H9 (cell line): ENCODE measurements at regions not wholly inside any gene's neighbourhood (a gene's known extent, or its start where the extent isn't known, plus 50 kb on each side); places are given as distances from the start of the nearest gene placed in this dataset.

Experiments used
- DNase-seq: peaks from one replicate; pipeline ENCODE4 v3.0.0-alpha.2; 2017
- H2AFZ ChIP-seq: one replicate; pipeline ENCODE4 v1.6.1; 2013; ENCODE audit warnings: mild to moderate bottlenecking, low read length, control low read depth, moderate library complexity
- H2AK5ac ChIP-seq: 2 replicates; pipeline ENCODE4 v1.6.1; 2013; ENCODE audit warnings: low read length, control low read depth, mixed read lengths; ENCODE audit not compliant: insufficient read length
- H2BK120ac ChIP-seq: one replicate; pipeline ENCODE4 v1.6.1; 2013; ENCODE audit warnings: low read depth, mild to moderate bottlenecking, low read length, control low read depth, inconsistent platforms; ENCODE audit not compliant: poor library complexity, severe bottlenecking
- H2BK12ac ChIP-seq: 2 replicates; pipeline ENCODE4 v1.6.1; 2013; ENCODE audit warnings: low read length, control low read depth, mixed read lengths, low read depth; ENCODE audit not compliant: insufficient read length
- H2BK15ac ChIP-seq: 2 replicates; pipeline ENCODE4 v1.6.1; 2013; ENCODE audit warnings: low read depth, low read length, control low read depth
- H2BK20ac ChIP-seq: one replicate; pipeline ENCODE4 v1.6.1; 2013; ENCODE audit warnings: low read depth, mild to moderate bottlenecking, low read length, control low read depth, inconsistent platforms; ENCODE audit not compliant: poor library complexity, severe bottlenecking
- H2BK5ac ChIP-seq: 2 replicates; pipeline ENCODE4 v1.6.1; 2013; ENCODE audit warnings: low read length, control low read depth, mixed read lengths; ENCODE audit not compliant: insufficient read length
- H3K14ac ChIP-seq: 2 replicates; pipeline ENCODE4 v1.6.1; 2013; ENCODE audit warnings: low read length, control low read depth; ENCODE audit not compliant: insufficient read depth
- H3K18ac ChIP-seq: 2 replicates; pipeline ENCODE4 v1.6.1; 2013; ENCODE audit warnings: low read depth, mild to moderate bottlenecking, mixed read lengths, low read length, control low read depth; ENCODE audit not compliant: insufficient read length
- H3K23ac ChIP-seq: 2 replicates; pipeline ENCODE4 v1.6.1; 2013; ENCODE audit warnings: low read length, control low read depth, mixed read lengths, low read depth; ENCODE audit not compliant: insufficient read length
- H3K23me2 ChIP-seq: 2 replicates; pipeline ENCODE4 v1.6.1; 2013; ENCODE audit warnings: low read depth, mild to moderate bottlenecking, mixed read lengths, low read length, control low read depth; ENCODE audit not compliant: insufficient read length, poor library complexity, severe bottlenecking
- H3K27ac ChIP-seq: 2 replicates; pipeline ENCODE4 v1.5.1; 2013; ENCODE audit warnings: low read length, control low read depth, mixed read lengths, low read depth; ENCODE audit not compliant: insufficient read length
- H3K27me3 ChIP-seq: 2 replicates; pipeline ENCODE4 v1.6.1; 2013; ENCODE audit warnings: low read length, control low read depth, inconsistent platforms; ENCODE audit not compliant: insufficient read depth
- H3K4ac ChIP-seq: 2 replicates; pipeline ENCODE4 v1.6.1; 2013; ENCODE audit warnings: low read depth, mild to moderate bottlenecking, control low read depth, inconsistent platforms, low read length, moderate library complexity
- H3K4me1 ChIP-seq: 2 replicates; pipeline ENCODE4 v1.6.1; 2013; ENCODE audit warnings: low read length, control low read depth, inconsistent platforms; ENCODE audit not compliant: insufficient read depth
- H3K4me2 ChIP-seq: 2 replicates; pipeline ENCODE4 v1.6.1; 2013; ENCODE audit warnings: low read length, control low read depth, mixed read lengths; ENCODE audit not compliant: insufficient read length, insufficient read depth
- H3K56ac ChIP-seq: 2 replicates; pipeline ENCODE4 v1.6.1; 2013; ENCODE audit warnings: low read depth, mild to moderate bottlenecking, mixed read lengths, low read length, control low read depth; ENCODE audit not compliant: insufficient read length
- H3K79me1 ChIP-seq: 2 replicates; pipeline ENCODE4 v1.6.1; 2013; ENCODE audit warnings: low read depth, mild to moderate bottlenecking, moderate library complexity, low read length, control low read depth, inconsistent platforms; ENCODE audit not compliant: insufficient read depth, poor library complexity, severe bottlenecking
- H3K79me2 ChIP-seq: 2 replicates; pipeline ENCODE4 v1.6.1; 2013; ENCODE audit warnings: low read length, control low read depth, inconsistent platforms; ENCODE audit not compliant: insufficient read depth
- H3K9ac ChIP-seq: 2 replicates; pipeline ENCODE4 v1.6.1; 2013; ENCODE audit warnings: low read length, control low read depth, mixed read lengths; ENCODE audit not compliant: insufficient read length; ENCODE audit errors: extremely low read depth
- H3K9me3 ChIP-seq: one replicate; pipeline ENCODE4 v1.6.1; 2013; ENCODE audit warnings: low read depth, low read length, inconsistent platforms; ENCODE audit not compliant: control insufficient read depth
- H3T11ph ChIP-seq: one replicate; pipeline ENCODE4 v1.6.1; 2013; ENCODE audit warnings: mild to moderate bottlenecking, low read length, control low read depth, inconsistent platforms
- H4K20me1 ChIP-seq: one replicate; pipeline ENCODE4 v1.6.1; 2013; ENCODE audit not compliant: control insufficient read depth, insufficient read length, insufficient read depth
- H4K5ac ChIP-seq: 2 replicates; pipeline ENCODE4 v1.6.1; 2013; ENCODE audit warnings: low read depth, mild to moderate bottlenecking, mixed read lengths, low read length, control low read depth; ENCODE audit not compliant: insufficient read length
- H4K8ac ChIP-seq: replicated peaks from 2 replicates; pipeline ENCODE4 v1.6.1; 2013; ENCODE audit warnings: low read length, control low read depth, mixed read lengths, low read depth; ENCODE audit not compliant: insufficient read length
- H4K91ac ChIP-seq: 2 replicates; pipeline ENCODE4 v1.6.1; 2013; ENCODE audit warnings: low read depth, mild to moderate bottlenecking, moderate library complexity, mixed read lengths, low read length, control low read depth; ENCODE audit not compliant: insufficient read length
- H3K27ac Mint-ChIP-seq, 3 experiments: 2 replicates in 2 of 3; 3 replicates in 1 of 3; pipeline ENCODE4 v1.8.0; 2020 to 2021; ENCODE audit warnings: mixed read lengths in 3 of 3, mild to moderate bottlenecking in 1 of 3, moderate library complexity in 1 of 3
- H3K27me3 Mint-ChIP-seq: 2 replicates; pipeline ENCODE4 v1.8.0; 2021; ENCODE audit warnings: low read depth, mild to moderate bottlenecking, moderate library complexity, mixed read lengths
- H3K36me3 Mint-ChIP-seq, 3 experiments: 2 replicates in 2 of 3; 3 replicates in 1 of 3; pipeline ENCODE4 v1.8.0; 2020 to 2021; ENCODE audit warnings: low read depth in 3 of 3, mixed read lengths in 3 of 3; ENCODE audit not compliant: insufficient read depth in 1 of 3
- H3K4me1 Mint-ChIP-seq, 2 experiments: 2 replicates each; pipeline ENCODE4 v1.8.0; 2020; ENCODE audit warnings: mixed read lengths in 2 of 2
- H3K4me3 Mint-ChIP-seq, 2 experiments: 2 replicates in 1 of 2; 3 replicates in 1 of 2; pipeline ENCODE4 v1.8.0; 2020 to 2021; ENCODE audit warnings: mild to moderate bottlenecking in 2 of 2, mixed read lengths in 2 of 2, moderate library complexity in 1 of 2
- H3K9me3 Mint-ChIP-seq, 2 experiments: 2 replicates in 1 of 2; 3 replicates in 1 of 2; pipeline ENCODE4 v1.8.0; 2020; ENCODE audit warnings: mild to moderate bottlenecking in 2 of 2, mixed read lengths in 2 of 2, moderate library complexity in 1 of 2
- WGBS: extraction: QIAGEN DNeasy Blood & Tissue Kit; methylation state at CpG from one replicate; pipeline ENCODE4 v1.1.7; 2013; ENCODE audit warnings: missing lambda C conversion rate, low lambda C conversion rate, mixed read lengths; ENCODE audit not compliant: insufficient read length; ENCODE audit errors: extremely low coverage; 5-methylcytosine and 5-hydroxymethylcytosine counted together
- TF ChIP-seq, protein P1 (sequence below): fragments of 200-600 bp; sonication (generic); conservative IDR thresholded peaks from 3 replicates; pipeline ENCODE4 v1.8.0; 2021; ENCODE audit warnings: antibody characterized with exemption, mild to moderate bottlenecking

DNA sequence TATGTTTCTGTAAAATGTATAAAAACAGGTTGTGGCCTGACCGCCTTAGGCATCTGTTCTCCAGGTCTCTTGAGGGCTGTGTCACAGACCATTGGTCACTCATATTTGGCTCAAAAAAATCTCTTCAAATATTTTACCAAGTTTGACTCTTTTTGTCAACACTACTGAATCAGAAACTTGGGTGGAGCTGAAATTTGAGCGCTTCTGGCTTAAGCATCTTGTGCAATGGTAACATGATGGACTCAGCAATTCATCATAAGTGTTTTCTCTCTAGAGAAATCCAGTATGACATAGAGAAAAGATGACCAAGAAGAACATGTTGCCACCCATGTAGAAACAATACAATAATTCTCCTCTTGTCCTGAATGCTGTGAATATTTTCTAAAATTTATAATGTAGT is 387.9 kb downstream of the MAT2B start:
- no peak overlapping the region for H3K23ac ChIP-seq
- Mint-ChIP-seq H3K4me1 (peaks cover 40 to 42% of the 10 kb centered on the region in 2 experiments), H3K9me3 (peaks cover 2 to 5% of the 10 kb centered on the region in 2 experiments; a peak in 4 of 5 replicates), H3K27ac (peak overlapping the region in 1 of 3 experiments; percentile 98; a peak in 1 of 7 replicates), H3K27me3 (no peaks in the 10 kb centered on the region), H3K36me3 (peaks cover 0 to 6% (median 2%) of the 10 kb centered on the region in 3 experiments; a peak in 4 of 7 replicates), H3K4me3 (no peak overlapping the region)
- H2BK12ac ChIP-seq = no peak overlapping the region
- H3K79me1 ChIP-seq = no peaks in the 10 kb centered on the region
- no peaks in the 10 kb centered on the region for H3K9me3 ChIP-seq
- no peak overlapping the region for H3K56ac ChIP-seq
- no peak overlapping the region for H2AFZ ChIP-seq
- H3K4ac ChIP-seq = no peak overlapping the region
- WGBS = no CpG with 5 or more reads among the region's 2 CpGs
- H3K23me2 ChIP-seq = no peaks in the 10 kb centered on the region
- no peak overlapping the region for H3K9ac ChIP-seq
- H3K14ac ChIP-seq = no peak overlapping the region
- H4K8ac ChIP-seq = no peak overlapping the region
- no peaks in the 10 kb centered on the region for H4K20me1 ChIP-seq
- no peak overlapping the region for H4K91ac ChIP-seq
- H3K27ac ChIP-seq = no peak overlapping the region
- TF ChIP-seq, protein P1, sequence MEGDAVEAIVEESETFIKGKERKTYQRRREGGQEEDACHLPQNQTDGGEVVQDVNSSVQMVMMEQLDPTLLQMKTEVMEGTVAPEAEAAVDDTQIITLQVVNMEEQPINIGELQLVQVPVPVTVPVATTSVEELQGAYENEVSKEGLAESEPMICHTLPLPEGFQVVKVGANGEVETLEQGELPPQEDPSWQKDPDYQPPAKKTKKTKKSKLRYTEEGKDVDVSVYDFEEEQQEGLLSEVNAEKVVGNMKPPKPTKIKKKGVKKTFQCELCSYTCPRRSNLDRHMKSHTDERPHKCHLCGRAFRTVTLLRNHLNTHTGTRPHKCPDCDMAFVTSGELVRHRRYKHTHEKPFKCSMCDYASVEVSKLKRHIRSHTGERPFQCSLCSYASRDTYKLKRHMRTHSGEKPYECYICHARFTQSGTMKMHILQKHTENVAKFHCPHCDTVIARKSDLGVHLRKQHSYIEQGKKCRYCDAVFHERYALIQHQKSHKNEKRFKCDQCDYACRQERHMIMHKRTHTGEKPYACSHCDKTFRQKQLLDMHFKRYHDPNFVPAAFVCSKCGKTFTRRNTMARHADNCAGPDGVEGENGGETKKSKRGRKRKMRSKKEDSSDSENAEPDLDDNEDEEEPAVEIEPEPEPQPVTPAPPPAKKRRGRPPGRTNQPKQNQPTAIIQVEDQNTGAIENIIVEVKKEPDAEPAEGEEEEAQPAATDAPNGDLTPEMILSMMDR = no peak
- H3K18ac ChIP-seq = no peak overlapping the region
- H2BK15ac ChIP-seq = no peak overlapping the region
- H3K4me1 ChIP-seq = no peaks in the 10 kb centered on the region
- H3K4me2 ChIP-seq = no peak overlapping the region
- H3K27me3 ChIP-seq = no peaks in the 10 kb centered on the region
- H4K5ac ChIP-seq = no peak overlapping the region
- no peak overlapping the region for H2BK5ac ChIP-seq
- no peak overlapping the region for H3T11ph ChIP-seq
- no peak overlapping the region for H2AK5ac ChIP-seq
- no peak for DNase-seq
- H2BK20ac ChIP-seq = no peak overlapping the region
- H2BK120ac ChIP-seq = no peak overlapping the region
- no peaks in the 10 kb centered on the region for H3K79me2 ChIP-seq
